Erythroblast (primary cell): ENCODE measurements at regions not wholly inside any gene's neighbourhood (a gene's known extent, or its start where the extent isn't known, plus 50 kb on each side); places are given as distances from the start of the nearest gene placed in this dataset.

ENCODE experiments used
- GATA1 ChIP-seq: IDR thresholded peaks from 2 replicates; pipeline ENCODE4 v1.6.1; 2011; ENCODE audit warnings: low read depth, mild to moderate bottlenecking, control low read depth, low read length, moderate library complexity
- POLR2A ChIP-seq: IDR thresholded peaks from 2 replicates; pipeline ENCODE4 v1.6.1; 2011; ENCODE audit warnings: mild to moderate bottlenecking, low read length

DNA sequence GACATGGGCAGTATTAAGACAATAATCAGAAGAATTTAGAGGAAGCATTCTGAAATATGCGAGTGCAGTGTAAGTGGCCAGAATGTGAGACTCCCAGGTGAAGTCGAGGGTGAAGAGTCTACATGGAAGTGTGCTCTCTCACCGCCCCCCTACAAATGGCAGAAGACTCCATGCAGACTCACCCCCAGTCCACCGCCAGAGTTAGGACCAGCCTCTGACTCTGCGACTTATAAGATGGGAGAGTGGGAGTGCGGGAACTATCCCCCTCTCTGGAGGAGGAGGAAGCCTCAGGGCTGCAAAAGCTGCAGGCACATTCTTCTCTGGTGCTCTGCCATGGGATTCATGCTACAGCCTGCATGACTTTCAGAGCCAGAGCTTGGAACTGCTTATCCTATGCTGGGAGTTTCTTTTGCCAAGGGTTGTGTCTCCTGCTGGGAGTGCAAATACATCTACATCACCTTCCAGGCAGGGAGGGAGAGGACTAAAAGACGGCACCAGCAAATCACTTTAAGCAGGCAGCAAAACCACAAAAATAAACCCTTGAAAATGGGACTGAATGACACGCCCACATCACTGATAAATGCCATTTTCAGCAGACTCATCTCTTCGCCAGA lies 206.7 kb upstream of the SULF2 start:
- TF ChIP-seq POLR2A: no peak
- TF ChIP-seq GATA1: no peak
